ENCODE measurements at regions not wholly inside any gene's neighbourhood (a gene's known extent, or its start where the extent isn't known, plus 50 kb on each side); places are given as distances from the start of the nearest gene placed in this dataset.

GRCh38 chr1:172789840-172790239 lies 130.9 kb downstream of the FASLG start:
- no peak for DNase-seq
- H3K4me3 ChIP-seq (ENCODE audit: insufficient read depth, low read depth, low read length), result no peak overlapping the region
- H3K56ac ChIP-seq (ENCODE audit: extremely low read depth, insufficient read depth, low read length), result no peak overlapping the region
- H3K23ac ChIP-seq (ENCODE audit: low read depth, low read length), result no peak overlapping the region
- TF ChIP-seq CTCF (conservative IDR thresholded peaks at IDR 0.05; ENCODE audit: low read depth, low read length) (no peak), RFX5 (IDR thresholded peaks at IDR 0.05; ENCODE audit: low read depth, low read length) (no peak), RCOR1 (IDR thresholded peaks at IDR 0.05; ENCODE audit: insufficient replicate concordance, low read length) (no peak), CHD1 (IDR thresholded peaks at IDR 0.05; ENCODE audit: low read depth, low read length) (no peak), USF2 (IDR thresholded peaks at IDR 0.05; ENCODE audit: low read depth, low read length) (no peak), RAD21 (IDR thresholded peaks at IDR 0.05; ENCODE audit: low read length) (no peak), MAFK (IDR thresholded peaks at IDR 0.05; ENCODE audit: low read depth, low read length) (no peak), MXI1 (IDR thresholded peaks at IDR 0.05; ENCODE audit: borderline replicate concordance, low read depth, low read length) (no peak), SMC3 (IDR thresholded peaks at IDR 0.05; ENCODE audit: low read depth, low read length) (no peak), NFE2L2 (IDR thresholded peaks at IDR 0.05; ENCODE audit: low read depth, low read length) (no peak), POLR2A (IDR thresholded peaks at IDR 0.05; ENCODE audit: low read depth, low read length) (no peak), CEBPB (IDR thresholded peaks at IDR 0.05; ENCODE audit: low read depth, low read length) (no peak), ELK1 (IDR thresholded peaks at IDR 0.05; ENCODE audit: borderline replicate concordance, low read depth, low read length) (no peak), FOS (IDR thresholded peaks at IDR 0.05; ENCODE audit: low read depth, low read length) (no peak), BHLHE40 (IDR thresholded peaks at IDR 0.05; ENCODE audit: low read depth, low read length) (no peak), MAZ (IDR thresholded peaks at IDR 0.05; ENCODE audit: borderline replicate concordance, low read depth, low read length) (no peak)
- no peak overlapping the region for H3K14ac ChIP-seq (replicated peaks; ENCODE audit: low read depth, low read length)
- H3K27me3 ChIP-seq (ENCODE audit: control insufficient read depth, insufficient read depth, low read length), result peaks cover 2% of the 10 kb centered on the region
- ATAC-seq (ENCODE audit: low read depth), result no peak; the same call in 1 of the 2 replicates
- no peak overlapping the region for H4K8ac ChIP-seq (ENCODE audit: low read depth in 2 of 2, low read length in 2 of 2)
- no TSS peak for BruUV-seq (replicated peaks)
- 69% methylated on average over 2 of the region's 2 CpGs; no CpG with 5 or more reads in 1 of the 2 experiments for WGBS, 2 experiments (ENCODE audit: extremely low coverage in 2 of 2, insufficient read length in 1 of 2)
- ChIA-PET POLR2A (ENCODE audit: unreplicated experiment) (interaction anchor here (0.5 kb wide), 1 partner anchor 1137 kb away, joined by 3 read pairs; no protein-coding TSS in a partner anchor), CTCF (no interaction called here)
- H2AK5ac ChIP-seq (ENCODE audit: low read depth, low read length), result no peak overlapping the region
- no peak overlapping the region for H3K4me2 ChIP-seq (ENCODE audit: low read depth, low read length)
- no peak overlapping the region for H3K18ac ChIP-seq (ENCODE audit: low read depth, low read length)
- H4K5ac ChIP-seq (ENCODE audit: low read depth, low read length), result no peak overlapping the region
- H3K36me3 ChIP-seq (ENCODE audit: control insufficient read depth, insufficient read depth, low read length), result no peaks in the 10 kb centered on the region
- H2BK15ac ChIP-seq (ENCODE audit: low read depth, low read length), result no peak overlapping the region
- no peak overlapping the region for H2BK120ac ChIP-seq (ENCODE audit: low read depth, low read length)
- no peaks in the 10 kb centered on the region for H3K9me1 ChIP-seq (ENCODE audit: insufficient read depth, low read length)
- intact Hi-C loops (cut with micrococcal nuclease) (no loop called here), dilution Hi-C loops (cut with HindIII; ENCODE audit: low sequenced_read_pairs, unreplicated experiment) (no loop called here), in situ Hi-C loops (cut with MboI; ENCODE audit: low sequenced_read_pairs) (no loop called here)
- H3K9ac ChIP-seq (ENCODE audit: low read depth, low read length), result no peak overlapping the region
- H3K4me1 ChIP-seq (ENCODE audit: control insufficient read depth, insufficient read depth, low read length), result 0 out of 2 replicates have a peak, but pooled peaks cover 2% of the 10 kb centered on the region
- no peak overlapping the region for H2BK20ac ChIP-seq (ENCODE audit: low read depth, low read length)
- H3K4ac ChIP-seq (ENCODE audit: low read depth, low read length), result no peak overlapping the region
- no peak overlapping the region for H3K27ac ChIP-seq (ENCODE audit: insufficient read depth, low read length)
- H2AFZ ChIP-seq (replicated peaks; ENCODE audit: low read length, poor library complexity), result no peak overlapping the region
- no peak overlapping the region for H2BK5ac ChIP-seq (ENCODE audit: low read depth, low read length, poor library complexity, severe bottlenecking)
- H4K20me1 ChIP-seq (ENCODE audit: insufficient read depth, low read length), result no peaks in the 10 kb centered on the region
- no peak overlapping the region for H2AK9ac ChIP-seq (replicated peaks; ENCODE audit: low read depth, low read length, poor library complexity)
- H3K9me3 ChIP-seq (ENCODE audit: control insufficient read depth, insufficient read depth, low read length), result no peaks in the 10 kb centered on the region
- H3K79me1 ChIP-seq (ENCODE audit: low read depth in 1 of 2, low read length in 2 of 2), result no peaks in the 10 kb centered on the region
- no peak overlapping the region for H4K91ac ChIP-seq (ENCODE audit: insufficient read depth, low read depth, low read length)

Data from IMR-90 (cell line).